GM12891 (cell line): ENCODE measurements at regions not wholly inside any gene's neighbourhood (a gene's known extent, or its start where the extent isn't known, plus 50 kb on each side); places are given as distances from the start of the nearest gene placed in this dataset.
"Not testable (repeated sequence)": the region's sequence is repeated elsewhere in the genome, so short reads cannot be mapped to it uniquely, and the experiment has no call there.

ENCODE experiments used
- POLR2A ChIP-seq: IDR thresholded peaks from 2 replicates; pipeline ENCODE4 v1.6.1; 2011; ENCODE audit warnings: low read depth, low read length, control low read depth
- POLR2AphosphoS5 ChIP-seq: IDR thresholded peaks from 2 replicates; pipeline ENCODE4 v1.6.1; 2011; ENCODE audit warnings: low read depth, low read length, control low read depth

DNA sequence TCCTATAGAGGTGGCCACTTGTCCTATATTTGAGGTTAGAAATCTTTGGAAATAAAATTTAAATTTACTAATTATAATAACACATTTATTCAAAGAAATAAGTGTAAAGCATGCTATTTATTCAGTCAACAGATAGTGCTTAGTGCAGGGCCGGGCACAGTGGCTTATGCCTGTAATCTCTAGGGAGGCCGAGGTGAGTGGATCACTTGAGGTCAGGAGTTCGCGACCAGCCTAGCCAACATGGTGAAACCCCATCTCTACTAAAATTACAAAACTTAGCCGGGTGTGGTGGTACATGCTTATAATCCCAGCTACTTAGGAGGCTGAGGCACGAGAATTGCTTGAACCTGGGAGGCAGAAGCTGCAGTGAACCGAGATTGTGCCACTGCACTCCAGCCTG lies 70.4 kb upstream of the ADGRL2 start:
- TF ChIP-seq POLR2AphosphoS5, POLR2A: not testable (repeated sequence)
